ENCODE measurements at regions not wholly inside any gene's neighbourhood (a gene's known extent, or its start where the extent isn't known, plus 50 kb on each side); places are given as distances from the start of the nearest gene placed in this dataset.

DNA sequence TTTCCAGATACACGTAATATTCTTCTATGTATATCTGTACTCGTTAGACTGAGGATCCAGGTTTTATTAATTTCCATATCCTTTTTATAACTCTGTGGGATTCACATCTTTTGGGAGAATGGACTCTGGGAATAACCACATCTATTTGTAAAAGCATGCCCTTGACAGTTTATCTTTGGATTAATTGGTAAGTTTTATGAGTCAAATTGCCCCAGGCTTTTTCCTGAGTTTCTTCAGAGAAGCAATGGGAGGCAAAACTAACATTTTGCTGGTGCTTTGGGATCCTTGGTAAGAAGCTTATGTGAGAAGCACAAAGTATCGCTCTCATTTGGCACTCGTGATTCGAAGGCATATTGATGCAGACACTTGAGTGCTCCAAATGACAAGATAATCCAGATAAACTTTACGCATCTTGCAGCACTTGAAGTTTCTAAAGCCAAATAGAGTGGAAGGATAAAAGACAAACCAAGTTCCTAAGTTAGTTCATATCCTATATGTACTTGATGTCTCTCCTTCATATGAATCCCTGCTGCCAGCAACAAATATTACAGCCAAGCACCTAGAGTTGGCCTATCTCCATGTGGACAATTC lies 324.7 kb downstream of the TLE4 start:
- in situ Hi-C loops (cut with HindIII; ENCODE audit: low sequenced_read_pairs): no loop called here

DNA sequence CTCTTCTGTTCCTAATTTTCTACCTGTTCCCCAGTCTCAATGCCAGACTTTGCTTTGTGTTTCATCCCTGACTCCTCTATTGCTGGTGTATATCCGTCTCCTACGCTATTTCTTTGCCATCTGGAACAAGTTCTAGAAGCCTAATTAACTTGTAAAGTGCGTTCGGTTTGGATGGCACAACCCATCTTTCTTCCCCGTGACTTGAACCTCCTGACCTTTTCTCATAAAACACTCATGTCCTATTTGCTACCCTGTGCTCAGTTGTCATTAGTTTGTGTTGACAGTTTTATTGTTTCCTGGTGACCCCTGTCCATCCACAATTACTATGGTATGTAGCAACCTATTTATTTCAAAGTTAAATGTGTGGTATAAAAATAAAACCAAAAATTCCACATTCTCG lies 323.5 kb downstream of the TLE4 start:
- in situ Hi-C loops (cut with HindIII; ENCODE audit: low sequenced_read_pairs): no loop called here

- in situ Hi-C loops (cut with HindIII; ENCODE audit: low sequenced_read_pairs): no loop called here
These were observed 317.6 kb downstream of the TLE4 start for GRCh38 chr9:79889369-79889768.

- in situ Hi-C loops (cut with HindIII; ENCODE audit: low sequenced_read_pairs): no loop called here
These were observed 313.5 kb downstream of the TLE4 start for GRCh38 chr9:79885093-79885857.

- in situ Hi-C loops (cut with HindIII; ENCODE audit: low sequenced_read_pairs): no loop called here
These were observed 312.8 kb downstream of the TLE4 start for GRCh38 chr9:79884546-79884945.

DNA sequence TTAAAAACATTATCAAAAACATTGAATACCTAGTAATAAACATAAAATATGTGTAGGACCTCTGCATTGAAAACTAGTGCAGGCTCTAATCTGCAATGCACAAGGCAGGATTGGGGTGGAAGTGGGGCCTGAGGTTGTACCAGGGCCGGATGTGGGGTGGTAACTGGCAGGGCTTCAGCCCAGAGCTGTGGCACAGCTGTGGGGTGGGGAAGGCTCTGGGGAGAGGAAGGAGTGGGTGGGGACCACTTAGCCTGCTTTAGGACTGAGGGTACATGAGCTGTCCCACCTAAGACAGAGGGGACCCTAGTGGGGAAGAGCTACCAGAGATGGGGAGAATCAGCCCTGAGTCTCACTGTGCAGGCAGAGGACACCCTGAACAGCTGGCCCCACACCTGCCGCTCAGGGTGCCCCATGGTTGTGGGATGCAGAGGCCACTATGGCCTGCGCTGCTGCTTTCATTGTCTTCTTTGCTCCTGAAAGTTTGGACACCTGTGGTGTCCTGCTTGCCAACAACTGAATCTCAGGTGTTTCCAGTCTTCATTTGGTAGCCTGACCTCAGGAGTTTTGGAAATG lies 311.4 kb downstream of the TLE4 start:
- in situ Hi-C loops (cut with HindIII; ENCODE audit: low sequenced_read_pairs): no loop called here

GRCh38 chr9:79880626-79881025 lies 308.9 kb downstream of the TLE4 start:
- in situ Hi-C loops (cut with HindIII; ENCODE audit: low sequenced_read_pairs): no loop called here

GRCh38 chr9:79877943-79878602 lies 306.3 kb downstream of the TLE4 start:
- in situ Hi-C loops (cut with HindIII; ENCODE audit: low sequenced_read_pairs): no loop called here

GRCh38 chr9:79868567-79869189 lies 296.9 kb downstream of the TLE4 start:
- in situ Hi-C loops (cut with HindIII; ENCODE audit: low sequenced_read_pairs): no loop called here

DNA sequence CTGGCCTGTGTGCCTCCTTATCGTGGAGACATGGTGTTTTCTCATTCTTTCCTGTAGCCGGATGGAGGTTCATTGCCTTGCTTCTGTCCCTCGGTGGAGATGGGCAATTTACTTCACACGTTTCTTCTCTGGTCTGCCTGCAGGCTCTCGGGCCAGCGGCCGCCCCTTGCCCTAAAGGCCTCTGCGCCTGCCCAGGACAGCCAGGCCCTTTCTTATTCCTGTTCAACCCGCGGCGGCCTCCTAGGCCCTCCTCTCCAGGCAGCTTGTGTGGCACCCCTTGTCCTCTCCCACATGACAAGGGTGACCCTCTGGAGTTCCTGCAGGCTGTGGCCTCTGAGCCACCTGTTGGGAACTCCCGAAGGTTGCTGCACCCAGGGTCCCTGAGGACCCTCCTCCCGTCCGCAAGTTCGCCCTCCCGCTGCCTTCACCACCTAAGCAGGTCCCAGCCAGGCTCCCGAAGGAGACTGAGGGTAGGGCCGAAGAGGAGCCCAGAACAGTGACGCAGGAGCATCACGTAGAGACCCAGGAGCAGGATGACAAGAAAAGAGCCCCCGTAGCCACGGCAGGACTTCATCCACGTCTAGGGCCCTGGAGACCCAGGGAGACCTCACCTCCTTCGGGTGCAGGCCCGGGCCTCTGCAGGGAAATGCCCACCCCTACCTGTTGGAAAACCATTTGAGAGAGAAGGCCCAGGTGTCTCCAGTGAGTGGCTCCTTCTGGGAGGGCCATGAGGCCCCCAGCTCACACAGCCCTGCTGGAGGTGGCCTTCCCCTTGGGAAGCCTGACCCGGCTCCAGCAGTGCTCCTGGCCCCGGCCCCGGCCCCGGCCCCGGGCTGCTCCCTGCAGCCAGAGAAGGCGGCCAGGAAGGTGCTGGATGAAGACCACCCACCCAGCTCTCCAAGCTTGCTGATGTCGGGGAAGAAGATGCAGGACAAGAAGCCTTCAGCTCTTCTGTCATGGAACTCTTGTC lies 291.4 kb downstream of the TLE4 start:
- in situ Hi-C loops (cut with HindIII; ENCODE audit: low sequenced_read_pairs): no loop called here

- in situ Hi-C loops (cut with HindIII; ENCODE audit: low sequenced_read_pairs): no loop called here
These were observed 286.7 kb downstream of the TLE4 start for GRCh38 chr9:79858508-79858907.

- in situ Hi-C loops (cut with HindIII; ENCODE audit: low sequenced_read_pairs): no loop called here
These were observed 285.4 kb downstream of the TLE4 start for GRCh38 chr9:79857188-79857587.

- in situ Hi-C loops (cut with HindIII; ENCODE audit: low sequenced_read_pairs): no loop called here
These were observed 275.3 kb downstream of the TLE4 start for GRCh38 chr9:79847074-79847473.

GRCh38 chr9:79829566-79830302 lies 258.0 kb downstream of the TLE4 start:
- in situ Hi-C loops (cut with HindIII; ENCODE audit: low sequenced_read_pairs): no loop called here

- in situ Hi-C loops (cut with HindIII; ENCODE audit: low sequenced_read_pairs): no loop called here
These were observed 252.5 kb downstream of the TLE4 start for GRCh38 chr9:79824265-79824664.

- in situ Hi-C loops (cut with HindIII; ENCODE audit: low sequenced_read_pairs): no loop called here
These were observed 245.8 kb downstream of the TLE4 start for GRCh38 chr9:79817438-79818004.

GRCh38 chr9:79813258-79813638 lies 241.5 kb downstream of the TLE4 start:
- in situ Hi-C loops (cut with HindIII; ENCODE audit: low sequenced_read_pairs): no loop called here

DNA sequence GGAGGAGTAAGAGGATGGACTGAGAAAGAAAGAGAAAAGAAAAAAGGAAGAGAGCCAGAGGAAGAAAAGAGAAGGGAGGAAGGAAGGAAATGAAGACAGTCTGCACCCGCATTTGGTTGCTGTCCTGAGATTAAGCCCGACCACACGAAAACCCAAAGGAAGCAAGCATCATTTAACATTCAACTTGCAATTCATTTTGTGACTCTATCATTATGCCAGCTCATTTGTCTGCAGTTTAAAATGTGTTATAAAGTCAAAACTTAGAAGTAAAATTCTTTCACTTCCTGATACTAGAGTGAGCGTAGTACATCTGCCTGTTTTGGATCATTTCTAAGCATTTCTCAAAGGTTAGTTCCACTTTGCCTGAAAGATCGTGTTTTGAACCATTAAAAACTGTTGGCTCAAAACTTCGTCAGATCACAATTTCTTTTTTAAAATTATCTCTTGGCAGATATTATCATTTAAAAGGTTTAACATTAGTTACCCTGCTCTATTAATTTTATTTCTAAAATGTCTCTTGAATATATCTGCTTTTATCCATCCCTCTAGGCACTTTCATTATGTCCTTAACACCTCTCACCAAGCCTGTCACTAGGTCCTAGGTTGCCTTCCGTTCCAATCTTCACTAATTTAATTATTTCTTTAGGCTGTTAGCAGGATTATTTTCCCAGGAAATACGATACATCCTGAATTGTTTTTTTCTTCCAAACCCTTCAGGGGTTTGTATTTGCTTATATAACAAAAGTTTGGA lies 240.9 kb downstream of the TLE4 start:
- in situ Hi-C loops (cut with HindIII; ENCODE audit: low sequenced_read_pairs): no loop called here

GRCh38 chr9:79812099-79812498 lies 240.3 kb downstream of the TLE4 start:
- in situ Hi-C loops (cut with HindIII; ENCODE audit: low sequenced_read_pairs): no loop called here
